ENCODE measurements at regions not wholly inside any gene's neighbourhood (a gene's known extent, or its start where the extent isn't known, plus 50 kb on each side); places are given as distances from the start of the nearest gene placed in this dataset.
A peak's percentile ranks its signal among the peaks of the same experiment; 100 is the strongest.

- Histone ChIP-seq H3K4me3 (no peak overlapping the region), H3K9me3 (replicated peaks in 1 of 11) (peaks cover 18 to 34% (median 24%) of the 10 kb centered on the region in 11 experiments), H3K27ac (no peak overlapping the region), H3K4me2 (no peak overlapping the region), H3K9ac (no peak overlapping the region), H3K27me3 (no peaks in the 10 kb centered on the region), H4K20me1 (no peaks in the 10 kb centered on the region), H3K4me1 (peaks cover 7 to 25% (median 9%) of the 10 kb centered on the region in 10 experiments; a peak in 16 of 20 replicates), H3K36me3 (no peaks in the 10 kb centered on the region)
- TF ChIP-seq Cebpa-rat (IDR thresholded peaks at IDR 0.05) = no peak
Measured at GRCh38 chr2:62383846-62384245, 122.1 kb downstream of the TMEM17 start.

GRCh38 chr2:62382757-62383156, 123.2 kb downstream of the TMEM17 start:
- H4K20me1 ChIP-seq = no peaks in the 10 kb centered on the region
- H3K4me1 ChIP-seq = peaks cover 7 to 25% (median 9%) of the 10 kb centered on the region in 10 experiments; a peak in 16 of 20 replicates
- H3K9ac ChIP-seq = no peak overlapping the region
- no peaks in the 10 kb centered on the region for H3K36me3 ChIP-seq
- no peak overlapping the region for H3K27ac ChIP-seq
- no peaks in the 10 kb centered on the region for H3K27me3 ChIP-seq
- H3K4me3 ChIP-seq = no peak overlapping the region
- H3K9me3 ChIP-seq (replicated peaks in 1 of 11) = peaks cover 18 to 34% (median 22%) of the 10 kb centered on the region in 11 experiments
- no peak for TF ChIP-seq Cebpa-rat (IDR thresholded peaks at IDR 0.05)
- no peak overlapping the region for H3K4me2 ChIP-seq

DNA sequence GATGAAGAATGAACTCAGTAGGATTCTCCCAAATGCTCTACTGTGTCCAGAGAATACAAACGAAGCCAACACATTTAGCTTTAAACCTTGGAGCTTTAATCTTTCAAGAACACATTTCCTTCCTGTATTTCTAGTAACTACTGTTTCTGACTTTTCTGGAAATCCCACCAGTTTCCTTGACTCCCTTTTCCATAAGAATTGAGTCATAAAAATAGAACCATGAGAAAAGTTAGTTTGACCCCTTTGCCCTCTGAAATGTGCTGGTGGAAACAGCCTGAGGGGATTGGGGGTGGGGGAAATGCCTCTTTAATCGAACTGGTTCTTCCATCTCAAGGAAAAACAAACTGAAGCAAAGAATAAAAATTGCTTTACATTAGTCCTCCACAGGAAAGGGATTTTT, 123.9 kb downstream of the TMEM17 start:
- Histone ChIP-seq H3K4me3 (no peak overlapping the region), H3K4me2 (peak overlapping the region in 2 of 11 experiments; percentile 9 to 31; a peak in 2 of 22 replicates), H3K36me3 (no peaks in the 10 kb centered on the region), H3K4me1 (peaks cover 7 to 25% (median 9%) of the 10 kb centered on the region in 10 experiments; a peak in 16 of 20 replicates), H3K27ac (no peak overlapping the region), H3K9me3 (replicated peaks in 1 of 11) (peaks cover 18 to 31% (median 22%) of the 10 kb centered on the region in 11 experiments), H4K20me1 (no peaks in the 10 kb centered on the region), H3K9ac (no peak overlapping the region), H3K27me3 (no peaks in the 10 kb centered on the region)
- TF ChIP-seq Cebpa-rat (IDR thresholded peaks at IDR 0.05) = no peak

GRCh38 chr2:62381656-62382055, 124.3 kb downstream of the TMEM17 start:
- Histone ChIP-seq H4K20me1 (no peaks in the 10 kb centered on the region), H3K36me3 (no peaks in the 10 kb centered on the region), H3K4me3 (no peak overlapping the region), H3K4me1 (peaks cover 7 to 25% (median 9%) of the 10 kb centered on the region in 10 experiments; a peak in 16 of 20 replicates), H3K27me3 (no peaks in the 10 kb centered on the region), H3K9me3 (replicated peaks in 1 of 11) (peaks cover 17 to 27% (median 20%) of the 10 kb centered on the region in 11 experiments), H3K27ac (no peak overlapping the region), H3K9ac (no peak overlapping the region), H3K4me2 (peak overlapping the region in 1 of 11 experiments; percentile 31; a peak in 2 of 22 replicates)
- no peak for TF ChIP-seq Cebpa-rat (IDR thresholded peaks at IDR 0.05)

GRCh38 chr2:62379566-62379965, 126.4 kb downstream of the TMEM17 start:
- Histone ChIP-seq H3K27ac (peak overlapping the region in 1 of 11 experiments; percentile 41; a peak in 2 of 22 replicates), H3K4me3 (no peak overlapping the region), H3K27me3 (no peaks in the 10 kb centered on the region), H3K4me2 (peak overlapping the region in 7 of 11 experiments; percentile 7 to 67 (median 20); a peak in 8 of 22 replicates), H3K9me3 (replicated peaks in 1 of 11) (peaks cover 0 to 8% (median 0%) of the 10 kb centered on the region in 11 experiments; a peak in 3 of 22 replicates), H3K4me1 (peaks cover 7 to 25% (median 9%) of the 10 kb centered on the region in 10 experiments; a peak in 16 of 20 replicates), H4K20me1 (no peaks in the 10 kb centered on the region), H3K36me3 (no peaks in the 10 kb centered on the region), H3K9ac (no peak overlapping the region)
- no peak for TF ChIP-seq Cebpa-rat (IDR thresholded peaks at IDR 0.05)

DNA sequence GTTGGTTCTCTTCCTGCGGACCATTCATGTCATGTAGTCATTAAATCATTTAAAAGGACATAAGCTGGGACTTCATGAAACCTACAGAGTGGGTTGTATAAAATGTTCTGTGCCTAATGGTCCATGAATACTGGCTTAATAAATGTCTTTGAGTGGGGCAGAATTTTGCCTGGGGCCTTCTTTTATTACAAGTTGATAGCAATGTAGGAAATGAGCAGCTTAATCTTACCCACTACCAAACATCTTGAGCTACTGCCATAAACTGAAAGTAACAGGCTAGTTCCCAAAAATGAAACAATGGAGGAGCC, 130.9 kb downstream of the TMEM17 start:
- H3K9me3 ChIP-seq (replicated peaks in 1 of 11) = peaks cover 12 to 29% (median 19%) of the 10 kb centered on the region in 11 experiments
- no peak overlapping the region for H3K9ac ChIP-seq
- TF ChIP-seq Cebpa-rat (IDR thresholded peaks at IDR 0.05) = no peak
- H3K27ac ChIP-seq = no peak overlapping the region
- no peaks in the 10 kb centered on the region for H3K27me3 ChIP-seq
- H3K4me1 ChIP-seq = peaks cover 7 to 12% (median 9%) of the 10 kb centered on the region in 10 experiments; a peak in 15 of 20 replicates
- H3K4me3 ChIP-seq = no peak overlapping the region
- H4K20me1 ChIP-seq = no peaks in the 10 kb centered on the region
- no peaks in the 10 kb centered on the region for H3K36me3 ChIP-seq
- H3K4me2 ChIP-seq = no peak overlapping the region

DNA sequence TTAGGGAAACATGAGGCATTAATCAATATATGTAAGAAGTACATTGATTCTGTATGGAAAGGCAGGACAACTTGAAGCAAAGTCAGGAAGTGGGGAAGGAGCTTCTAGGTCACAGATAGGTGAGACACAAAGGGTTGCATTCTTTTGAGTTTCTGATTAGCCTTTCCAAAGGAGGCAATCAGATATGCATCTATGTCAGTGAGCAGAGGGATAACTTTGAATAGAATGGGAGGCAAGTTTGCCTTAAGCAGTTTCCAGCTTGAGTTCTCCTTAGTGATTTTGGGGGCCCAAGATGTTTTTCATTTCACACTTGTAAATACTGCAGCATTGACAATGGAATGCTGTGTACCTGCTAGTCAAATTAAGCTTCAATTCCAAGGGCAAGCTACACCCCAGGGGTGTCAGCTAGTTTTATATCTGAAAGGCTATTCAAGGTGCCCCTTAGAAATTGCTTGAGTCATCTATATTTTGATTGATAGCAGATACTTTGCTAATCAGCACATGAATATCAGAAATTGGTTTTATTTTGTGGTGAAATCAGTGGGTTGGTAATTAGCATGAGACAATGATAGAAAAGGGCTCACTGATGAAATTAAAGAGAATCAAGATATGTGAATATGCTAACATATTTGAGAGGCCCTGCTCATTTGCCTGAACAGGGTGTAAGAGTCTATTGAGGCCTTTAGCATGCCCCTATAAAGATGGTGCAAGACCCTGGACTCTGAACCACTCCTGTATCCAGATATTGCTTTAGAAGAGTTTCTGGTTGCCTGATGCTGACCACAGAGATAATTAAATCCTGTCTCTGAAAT, 131.5 kb downstream of the TMEM17 start:
- no peak overlapping the region for H3K4me3 ChIP-seq
- H3K27ac ChIP-seq = no peak overlapping the region

DNA sequence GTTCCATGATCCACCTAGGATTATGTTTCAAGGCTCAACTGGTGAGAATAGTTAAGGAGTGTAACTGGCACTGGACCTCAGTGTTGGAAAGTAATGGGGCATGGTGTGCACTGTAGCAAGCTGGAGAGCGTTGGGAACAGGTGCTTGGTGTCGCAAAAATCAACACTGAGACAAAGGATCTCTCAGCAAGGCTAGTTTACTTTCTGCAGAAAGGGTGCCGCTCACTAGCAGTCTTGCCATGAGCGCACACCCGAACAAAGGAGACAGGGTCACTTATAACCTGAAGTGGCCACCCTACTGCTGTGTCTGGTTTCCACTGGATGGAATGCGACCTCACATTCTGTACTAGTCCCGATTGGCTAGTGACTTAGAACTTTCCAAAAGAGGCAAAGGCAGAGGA, 133.2 kb downstream of the TMEM17 start:
- H3K36me3 ChIP-seq = no peaks in the 10 kb centered on the region
- peaks cover 12 to 35% (median 22%) of the 10 kb centered on the region in 11 experiments for H3K9me3 ChIP-seq (replicated peaks in 1 of 11)
- no peak overlapping the region for H3K9ac ChIP-seq
- H3K4me3 ChIP-seq = no peak overlapping the region
- no peak for TF ChIP-seq Cebpa-rat (IDR thresholded peaks at IDR 0.05)
- peaks cover 0 to 2% (median 0%) of the 10 kb centered on the region in 10 experiments; a peak in 2 of 20 replicates for H3K4me1 ChIP-seq
- H4K20me1 ChIP-seq = no peaks in the 10 kb centered on the region
- H3K4me2 ChIP-seq = no peak overlapping the region
- no peaks in the 10 kb centered on the region for H3K27me3 ChIP-seq
- H3K27ac ChIP-seq = no peak overlapping the region

More for the DNA sequence above, 131.5 kb downstream of the TMEM17 start:
- Histone ChIP-seq H3K4me1 (peaks cover 2 to 6% (median 4%) of the 10 kb centered on the region in 10 experiments; a peak in 14 of 20 replicates), H3K9ac (no peak overlapping the region), H3K4me2 (no peak overlapping the region), H3K27me3 (no peaks in the 10 kb centered on the region), H4K20me1 (no peaks in the 10 kb centered on the region), H3K9me3 (replicated peaks in 1 of 11) (peaks cover 12 to 30% (median 19%) of the 10 kb centered on the region in 11 experiments), H3K36me3 (no peaks in the 10 kb centered on the region)
- TF ChIP-seq Cebpa-rat (IDR thresholded peaks at IDR 0.05) = no peak

DNA sequence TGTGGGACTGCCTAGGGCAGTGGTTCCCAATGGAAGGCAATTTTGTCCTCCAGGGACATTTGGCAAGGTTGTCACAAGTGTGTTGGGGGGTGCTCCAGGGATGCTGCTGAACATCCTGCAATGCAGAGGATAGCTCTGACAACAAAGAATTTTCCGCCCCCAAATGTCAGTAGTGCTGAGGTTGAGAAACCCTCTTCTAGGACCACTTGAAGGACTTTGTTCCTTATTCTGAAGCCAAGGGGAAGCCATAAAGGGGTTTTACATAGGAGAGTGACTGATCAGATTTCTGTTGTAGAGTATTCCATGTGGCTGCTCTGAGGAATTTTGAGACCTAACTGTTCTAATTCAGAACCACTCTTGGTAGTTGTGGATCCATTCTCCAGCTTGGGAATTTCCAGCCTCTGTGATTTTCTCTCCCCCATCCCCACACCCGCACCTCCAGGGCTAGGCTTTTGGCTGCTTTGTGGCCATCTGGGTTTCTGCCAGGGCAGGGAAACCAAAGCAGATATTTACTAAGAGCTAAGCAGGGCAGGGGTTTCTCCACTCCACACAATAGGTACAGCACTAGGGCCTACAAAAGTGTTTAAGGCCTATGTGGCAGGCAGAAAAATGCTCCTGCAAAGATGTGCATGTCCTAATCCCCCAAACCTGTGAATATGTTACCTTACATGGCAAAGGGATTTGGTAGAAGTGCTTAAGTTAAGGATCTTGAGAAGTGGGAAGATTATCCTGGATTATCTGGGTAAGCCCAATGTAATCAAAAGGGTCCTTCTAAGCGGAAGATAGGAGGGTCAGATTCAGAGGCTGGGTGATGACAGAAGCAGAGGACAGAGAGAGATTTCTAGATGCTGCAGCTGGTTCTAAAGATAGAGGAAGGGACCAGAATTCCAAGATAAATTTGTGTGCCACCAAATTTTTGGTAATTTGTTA, 135.4 kb downstream of the TMEM17 start:
- H3K4me1 ChIP-seq = peaks cover 0 to 5% (median 0%) of the 10 kb centered on the region in 10 experiments; a peak in 2 of 20 replicates
- H3K9ac ChIP-seq = no peak overlapping the region
- no peak overlapping the region for H3K27ac ChIP-seq
- TF ChIP-seq Cebpa-rat (IDR thresholded peaks at IDR 0.05) = no peak
- H3K9me3 ChIP-seq (replicated peaks in 1 of 11) = peaks cover 12 to 35% (median 22%) of the 10 kb centered on the region in 11 experiments
- no peak overlapping the region for H3K4me2 ChIP-seq
- no peaks in the 10 kb centered on the region for H4K20me1 ChIP-seq
- H3K27me3 ChIP-seq = no peaks in the 10 kb centered on the region
- no peak overlapping the region for H3K4me3 ChIP-seq
- no peaks in the 10 kb centered on the region for H3K36me3 ChIP-seq

All from BLaER1 treated with 17β-estradiol and CSF1 and Interleukin-3, amounts not matched to agents 10 nM and 100 nM (cell line).